ENCODE measurements at regions not wholly inside any gene's neighbourhood (a gene's known extent, or its start where the extent isn't known, plus 50 kb on each side); places are given as distances from the start of the nearest gene placed in this dataset.

DNA sequence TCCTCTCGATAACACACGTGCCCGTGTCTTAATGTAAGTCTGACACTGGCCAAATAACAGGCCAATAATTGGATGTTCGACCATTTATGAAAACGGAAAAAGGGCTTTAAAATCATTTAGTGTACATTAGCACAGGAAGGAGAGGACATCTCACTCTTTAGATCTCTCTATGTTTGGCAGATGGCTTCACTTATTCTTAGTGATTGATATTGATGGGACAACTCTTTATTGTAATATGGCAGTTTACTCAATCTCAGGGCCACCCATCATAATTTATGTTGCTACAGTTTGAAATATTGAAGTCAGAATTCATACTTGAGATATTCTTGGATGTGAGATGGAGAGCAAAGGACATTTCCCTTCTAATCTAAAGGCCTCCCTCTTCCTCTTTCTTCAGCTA, 430.7 kb upstream of the ARGLU1 start:
- no peak for DNase-seq (ENCODE audit: low read depth in 2 of 2, low spot score in 1 of 2)

GRCh38 chr13:106997696-106998095, 429.8 kb upstream of the ARGLU1 start:
- DNase-seq (ENCODE audit: low read depth in 2 of 2, low spot score in 1 of 2): no peak

- no peak for DNase-seq (ENCODE audit: low read depth in 2 of 2, low spot score in 1 of 2)
These were observed 429.1 kb upstream of the ARGLU1 start for GRCh38 chr13:106996867-106997618.

DNA sequence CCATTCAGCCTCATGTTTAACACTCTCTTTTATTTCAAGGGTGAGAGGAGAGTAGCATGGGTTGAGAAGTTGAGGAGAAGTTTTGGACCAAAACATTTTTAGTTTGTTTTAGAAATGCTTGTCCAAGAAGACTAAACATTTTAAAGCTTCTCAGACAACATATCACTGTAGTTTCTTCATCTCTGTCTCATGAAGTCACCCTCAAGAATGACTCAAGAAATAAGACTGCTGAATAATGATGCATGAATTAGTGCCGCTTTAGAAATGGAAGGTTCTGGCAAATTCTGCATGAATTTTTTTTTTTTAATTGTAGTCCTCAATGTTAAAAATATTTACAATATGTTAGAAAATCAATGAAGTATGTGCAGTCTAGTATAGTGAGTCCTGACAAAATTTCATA, 422.7 kb upstream of the ARGLU1 start:
- no peak for DNase-seq (ENCODE audit: low read depth in 2 of 2, low spot score in 1 of 2)

DNA sequence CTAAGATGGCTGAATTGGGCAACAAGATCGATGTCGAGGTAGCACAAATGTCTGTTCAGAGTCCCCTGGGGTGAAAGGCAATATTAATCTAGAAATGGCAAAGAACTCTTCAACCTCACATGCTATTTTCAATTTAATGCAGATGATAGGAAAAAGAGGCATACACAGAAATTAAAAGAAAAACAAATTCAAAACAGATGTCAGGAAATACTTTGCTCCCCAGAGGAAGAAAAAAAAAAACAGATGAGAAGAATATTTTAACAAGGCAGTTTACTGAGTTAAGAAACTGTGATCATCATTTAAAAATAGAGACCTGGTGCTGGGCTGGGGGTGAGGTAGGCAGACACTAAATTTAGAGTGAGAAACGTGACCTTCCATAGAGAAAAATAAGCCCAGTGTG, 421.9 kb upstream of the ARGLU1 start:
- no peak for DNase-seq (ENCODE audit: low read depth in 2 of 2, low spot score in 1 of 2)

GRCh38 chr13:106987427-106987785, 419.5 kb upstream of the ARGLU1 start:
- no peak for DNase-seq (ENCODE audit: low read depth in 2 of 2, low spot score in 1 of 2)

DNA sequence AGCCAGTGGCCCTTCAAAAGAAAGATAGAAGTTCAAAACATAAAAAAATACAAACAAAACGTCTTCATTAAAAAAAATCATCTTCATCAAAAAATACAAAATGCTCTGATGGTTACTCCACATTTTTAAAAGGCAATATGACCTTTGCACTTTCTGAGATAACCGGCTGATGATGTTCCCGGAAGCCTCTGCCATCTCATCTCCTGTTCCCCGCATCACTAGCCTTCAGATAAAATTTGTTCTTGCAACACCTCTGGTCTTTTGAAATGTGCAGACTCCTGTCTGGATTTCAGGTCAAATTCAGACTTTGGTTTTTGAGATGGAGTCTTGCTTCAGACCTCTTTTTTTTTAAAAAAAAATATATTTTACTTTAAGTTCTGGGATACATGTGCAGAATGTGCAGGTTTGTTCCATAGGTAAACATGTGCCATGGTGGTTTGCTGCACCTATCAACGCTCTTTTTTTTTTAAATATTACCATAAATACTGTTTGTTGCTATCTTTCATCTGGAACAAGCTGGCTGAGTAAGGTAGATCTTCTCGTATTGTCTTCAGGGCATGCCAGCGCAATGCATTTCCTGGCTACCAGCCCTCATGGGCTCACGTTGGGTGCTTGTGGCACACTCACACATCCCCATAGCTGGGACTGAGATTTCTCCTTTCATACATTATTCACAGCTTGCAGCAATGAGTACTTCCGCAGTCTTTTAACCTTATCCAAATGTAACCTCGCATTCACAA, 418.9 kb upstream of the ARGLU1 start:
- no peak for DNase-seq (ENCODE audit: low read depth in 2 of 2, low spot score in 1 of 2)

- no peak for DNase-seq (ENCODE audit: low read depth in 2 of 2, low spot score in 1 of 2)
These were observed 418.1 kb upstream of the ARGLU1 start for GRCh38 chr13:106986033-106986484.

DNA sequence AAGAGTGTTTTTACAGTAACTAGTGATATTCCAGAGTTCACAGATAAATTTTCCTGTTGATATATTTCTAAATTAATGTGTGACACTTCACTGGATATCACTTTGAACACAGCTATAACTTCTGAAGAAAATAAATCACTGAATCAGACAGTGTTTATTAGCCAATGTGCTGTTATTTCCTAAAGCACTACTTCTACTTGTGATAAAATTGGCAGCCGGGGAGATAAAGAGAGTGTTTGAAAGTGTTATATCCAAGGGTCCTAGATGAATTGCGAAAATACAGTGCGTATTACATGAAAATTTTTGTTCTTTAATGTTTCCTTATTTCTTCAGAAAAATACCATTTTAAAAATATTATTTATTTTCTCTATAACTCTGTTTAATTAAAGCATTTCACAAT, 417.5 kb upstream of the ARGLU1 start:
- no peak for DNase-seq (ENCODE audit: low read depth in 2 of 2, low spot score in 1 of 2)

DNA sequence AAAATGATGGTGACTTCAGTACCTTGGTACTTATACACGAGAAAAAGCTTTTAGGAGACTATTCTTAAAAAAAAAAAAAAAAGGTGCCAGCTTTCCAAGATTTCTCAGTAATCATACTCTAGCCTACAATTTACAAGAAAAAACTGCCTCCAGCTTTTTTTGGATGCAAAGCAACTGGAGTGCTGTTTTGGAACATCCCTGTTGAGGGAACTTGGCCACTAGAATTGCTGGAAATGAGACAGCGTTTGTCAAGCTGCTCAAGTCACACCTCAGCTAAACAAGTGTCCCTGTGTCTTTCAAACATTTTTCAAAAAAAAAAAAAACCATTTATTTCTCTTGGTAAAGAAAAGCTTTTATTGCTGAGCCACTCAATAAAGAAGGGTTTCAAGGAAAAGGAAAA, 413.1 kb upstream of the ARGLU1 start:
- DNase-seq (ENCODE audit: low read depth in 2 of 2, low spot score in 1 of 2): no peak

GRCh38 chr13:106967391-106967790, 399.5 kb upstream of the ARGLU1 start:
- no peak for DNase-seq (ENCODE audit: low read depth in 2 of 2, low spot score in 1 of 2)

GRCh38 chr13:106963151-106963550, 395.2 kb upstream of the ARGLU1 start:
- DNase-seq (ENCODE audit: low read depth in 2 of 2, low spot score in 1 of 2): no peak

- DNase-seq (ENCODE audit: low read depth in 2 of 2, low spot score in 1 of 2): no peak
These were observed 393.7 kb upstream of the ARGLU1 start for GRCh38 chr13:106961651-106962050.

GRCh38 chr13:106961216-106961615, 393.3 kb upstream of the ARGLU1 start:
- DNase-seq (ENCODE audit: low read depth in 2 of 2, low spot score in 1 of 2): no peak

DNA sequence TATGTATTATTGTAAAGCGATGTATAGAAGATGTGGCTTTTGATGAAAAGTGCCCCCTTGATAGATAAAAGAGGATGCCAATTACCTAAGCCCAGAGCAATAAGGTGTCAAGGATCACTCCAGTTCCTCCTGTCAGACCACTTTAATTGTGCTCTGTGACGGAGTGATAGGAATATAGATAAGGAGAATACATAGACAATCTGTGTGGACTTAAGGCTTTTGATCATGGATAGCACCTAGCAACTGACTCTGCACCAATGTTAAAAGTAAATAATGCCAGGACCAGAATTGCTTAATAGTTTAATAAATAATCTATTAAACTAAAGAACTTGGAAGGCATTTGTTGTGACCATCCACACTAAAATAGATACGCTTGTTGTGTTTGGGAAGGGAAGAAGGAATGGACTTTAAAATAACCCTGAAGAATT, 390.7 kb upstream of the ARGLU1 start:
- no peak for DNase-seq (ENCODE audit: low read depth in 2 of 2, low spot score in 1 of 2)

- DNase-seq (ENCODE audit: low read depth in 2 of 2, low spot score in 1 of 2): no peak
These were observed 374.6 kb upstream of the ARGLU1 start for GRCh38 chr13:106942563-106942962.

DNA sequence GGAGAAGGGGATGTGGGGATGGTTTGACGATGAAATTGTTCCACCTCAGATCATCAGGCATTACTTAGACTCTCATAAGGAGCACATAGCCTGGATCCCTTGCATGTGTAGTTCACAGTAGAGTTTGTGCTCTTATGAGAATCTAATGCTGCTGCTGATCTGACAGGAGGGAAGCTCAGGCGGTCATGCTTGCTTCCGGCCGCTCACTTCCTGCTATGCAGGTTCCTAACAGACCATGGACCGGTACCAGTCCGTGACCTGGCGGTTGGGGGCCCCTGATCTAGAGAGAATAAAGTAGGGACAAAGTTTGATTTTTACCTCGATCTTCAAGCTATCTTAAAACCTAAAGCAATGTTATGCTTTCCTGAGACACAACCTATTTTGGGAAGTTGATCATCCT, 373.8 kb upstream of the ARGLU1 start:
- DNase-seq (ENCODE audit: low read depth in 2 of 2, low spot score in 1 of 2): no peak

GRCh38 chr13:106927421-106927820, 359.5 kb upstream of the ARGLU1 start:
- DNase-seq (ENCODE audit: low read depth in 2 of 2, low spot score in 1 of 2): no peak

GRCh38 chr13:106922384-106922783, 354.4 kb upstream of the ARGLU1 start:
- no peak for DNase-seq (ENCODE audit: low read depth in 2 of 2, low spot score in 1 of 2)

DNA sequence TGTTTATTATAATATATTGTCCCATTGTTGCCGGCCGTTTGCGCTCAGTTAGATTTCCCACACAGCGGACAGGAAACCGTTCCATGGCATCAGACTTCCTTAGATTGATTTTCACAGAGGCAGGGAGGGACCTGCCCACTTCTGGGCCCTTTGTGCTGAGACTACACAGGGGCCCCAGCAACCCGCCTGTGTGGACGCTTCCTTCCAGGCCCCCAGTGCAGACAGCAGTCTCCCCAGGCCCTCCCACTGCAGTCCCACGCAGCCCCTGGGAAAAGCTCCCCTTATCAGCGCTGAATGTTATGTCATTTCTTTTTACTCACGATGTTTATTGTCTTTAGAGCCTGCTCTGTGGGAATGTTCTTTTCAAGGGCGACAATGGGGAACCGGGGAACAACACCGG, 351.7 kb upstream of the ARGLU1 start:
- no peak for DNase-seq (ENCODE audit: low read depth in 2 of 2, low spot score in 1 of 2)

- no peak for DNase-seq (ENCODE audit: low read depth in 2 of 2, low spot score in 1 of 2)
These were observed 351.2 kb upstream of the ARGLU1 start for GRCh38 chr13:106919133-106919532.

- no peak for DNase-seq (ENCODE audit: low read depth in 2 of 2, low spot score in 1 of 2)
These were observed 350.6 kb upstream of the ARGLU1 start for GRCh38 chr13:106918557-106918860.
